HG03575 (cell line): ENCODE measurements at regions not wholly inside any gene's neighbourhood (a gene's known extent, or its start where the extent isn't known, plus 50 kb on each side); places are given as distances from the start of the nearest gene placed in this dataset.
"Not testable (repeated sequence)": the region's sequence is repeated elsewhere in the genome, so short reads cannot be mapped to it uniquely, and the experiment has no call there.

ENCODE experiments used
- ATAC-seq: cut with Tn5 transposase; IDR thresholded peaks from one replicate; pipeline ENCODE4 v1.9.1; 2021; ENCODE audit not compliant: unreplicated experiment, insufficient number of reproducible peaks, low FRiP score; ENCODE audit errors: extremely low read depth

GRCh38 chr4:59553063-59553720 lies 1646.9 kb upstream of the ADGRL3 start:
- ATAC-seq = peak; percentile 89

GRCh38 chr4:59553721-59554091 lies 1646.4 kb upstream of the ADGRL3 start:
- peak; percentile 37 for ATAC-seq

- not testable (repeated sequence) for ATAC-seq
These were observed 1643.9 kb upstream of the ADGRL3 start for GRCh38 chr4:59556191-59556590.

GRCh38 chr4:59560141-59560648 lies 1639.9 kb upstream of the ADGRL3 start:
- ATAC-seq = not testable (repeated sequence)

- no peak for ATAC-seq
These were observed 1634.3 kb upstream of the ADGRL3 start for GRCh38 chr4:59565836-59566235.

GRCh38 chr4:59570860-59571476 lies 1629.2 kb upstream of the ADGRL3 start:
- peak; percentile 89 for ATAC-seq

GRCh38 chr4:59571805-59572430 lies 1628.2 kb upstream of the ADGRL3 start:
- no peak for ATAC-seq

GRCh38 chr4:59583845-59584568 lies 1616.1 kb upstream of the ADGRL3 start:
- no peak for ATAC-seq

GRCh38 chr4:59597536-59598329 lies 1602.4 kb upstream of the ADGRL3 start:
- ATAC-seq = no peak

GRCh38 chr4:59598330-59598618 lies 1601.9 kb upstream of the ADGRL3 start:
- ATAC-seq = no peak

- ATAC-seq = no peak
These were observed 1591.7 kb upstream of the ADGRL3 start for GRCh38 chr4:59608466-59608865.

- ATAC-seq = no peak
These were observed 1587.9 kb upstream of the ADGRL3 start for GRCh38 chr4:59612235-59612634.

- ATAC-seq = no peak
These were observed 1584.8 kb upstream of the ADGRL3 start for GRCh38 chr4:59615316-59615715.

- no peak for ATAC-seq
These were observed 1570.8 kb upstream of the ADGRL3 start for GRCh38 chr4:59629348-59629747.

GRCh38 chr4:59630235-59630634 lies 1569.9 kb upstream of the ADGRL3 start:
- ATAC-seq = no peak

- ATAC-seq = no peak
These were observed 1569.2 kb upstream of the ADGRL3 start for GRCh38 chr4:59630922-59631321.

- no peak for ATAC-seq
These were observed 1562.5 kb upstream of the ADGRL3 start for GRCh38 chr4:59637596-59637995.

- ATAC-seq = no peak
These were observed 1556.4 kb upstream of the ADGRL3 start for GRCh38 chr4:59643682-59644081.

- no peak for ATAC-seq
These were observed 1555.4 kb upstream of the ADGRL3 start for GRCh38 chr4:59644765-59645164.
